Heart left ventricle (tissue), 13 donors: ENCODE measurements at regions not wholly inside any gene's neighbourhood (a gene's known extent, or its start where the extent isn't known, plus 50 kb on each side); places are given as distances from the start of the nearest gene placed in this dataset.

ENCODE experiments used
- CTCF ChIP-seq, 12 donors: fragments of 200-600 bp; sonication (generic) in 4 of 12; IDR thresholded peaks; one replicate each; pipeline versions ENCODE4 v1.5.0 to v1.8.0; 2018 to 2022; ENCODE audit warnings: antibody characterized with exemption in 12 of 12, mild to moderate bottlenecking in 5 of 12
- POLR2A ChIP-seq, 2 donors: fragments of 450-650 bp; IDR thresholded peaks; one replicate each; pipeline ENCODE4 v1.6.1; 2017; ENCODE audit warnings: antibody characterized with exemption in 2 of 2, mild to moderate bottlenecking in 2 of 2, moderate library complexity in 2 of 2
- donor health status: ischemic (EF 13 %, LVEDD 7.1; RV severe dilation, severe dysfunction).
- donor health status: DM: no; HTN: yes; CAD: no.
- donor health status: DM: no; HTN: no; CAD: no.
- donor health status: ischemic (EF 25% LVEDD 6.9; RV normal size, moderate dysfunction).
- donor health status: ischemic (EF 25% LVEDD 5.7; RV mildly dilated, moderate dysfunction).
- donor health status: ischemic (EF 35%, LVEDD 5.7; RV mildly dilated, moderate dysfunction).
- donor health status: nonischemic (EF 11% LVEDD 7.7; RV severe dilation, severe dysfunction).
- donor health status: DM: yes; HTN: yes; CAD: no.
- donor health status: PGD.
- donor health status: ischemic (EF 29% LVEDD 5.4; RV normal size, mild dysfunction).
- donor health status: nonischemic (EF 23%, LVEDD 6.1; RV moderate dilation, normal function).

GRCh38 chr1:187721216-187721615 is 892.5 kb downstream of the PLA2G4A start:
- no peak for TF ChIP-seq CTCF (IDR thresholded peaks at IDR 0.05)
- TF ChIP-seq POLR2A (IDR thresholded peaks at IDR 0.05), result no peak
